Endothelial cell of umbilical vein (primary cell): ENCODE measurements at regions not wholly inside any gene's neighbourhood (a gene's known extent, or its start where the extent isn't known, plus 50 kb on each side); places are given as distances from the start of the nearest gene placed in this dataset.

Experiments
- BruUV-seq: library from RNA; stranded (reverse); fragments of 400-500 nt; replicated peaks from 2 replicates; lab custom pipeline; 2021; lab: Mats Ljungman, UMichigan
- CTCF ChIA-PET: fragments of 300-600, 350-600 bp; sonication (Branson Sonifier 250); formaldehyde crosslinking; loops from one replicate; lab custom pipeline; 2021; ENCODE audit warnings: antibody characterized with exemption, inconsistent platforms; lab: Charles Lee
- POLR2A ChIA-PET: fragments of 300-600, 350-600 bp; sonication (Branson Sonifier 250); formaldehyde crosslinking; loops from one replicate; lab custom pipeline; 2021; ENCODE audit warnings: antibody characterized with exemption, inconsistent platforms; lab: Charles Lee
- DNase-seq: peaks from one replicate; pipeline ENCODE4 v3.0.0-alpha.2; 2011; ENCODE audit warnings: low read depth, low spot score
- FAIRE-seq: peaks from 2 replicates; lab custom pipeline; 2011; peaks lifted over from hg19 to GRCh38; lab: Jason Lieb, UNC
- H2AFZ ChIP-seq: 2 replicates; pipeline ENCODE4 v1.6.0; 2012; ENCODE audit warnings: low read depth, low read length, control low read depth, inconsistent platforms
- H3K27ac ChIP-seq: 2 replicates; pipeline ENCODE4 v1.5.1; 2011; ENCODE audit warnings: low read depth, mild to moderate bottlenecking, control low read depth, low read length, moderate library complexity; ENCODE audit not compliant: insufficient read depth
- H3K27me3 ChIP-seq, 2 experiments: 2 replicates each; pipeline versions ENCODE4 v1.6.0 to v1.6.1; 2011; ENCODE audit warnings: low read length in 2 of 2, mixed read lengths in 1 of 2; ENCODE audit not compliant: control insufficient read depth in 2 of 2, insufficient read depth in 2 of 2
- H3K36me3 ChIP-seq, 2 experiments: 2 replicates in 1 of 2; 3 replicates in 1 of 2; pipeline ENCODE4 v1.5.1; 2011; ENCODE audit warnings: low read length in 2 of 2, mild to moderate bottlenecking in 1 of 2, moderate library complexity in 1 of 2; ENCODE audit not compliant: control insufficient read depth in 2 of 2, insufficient read depth in 2 of 2; ENCODE audit errors: extremely low read depth in 1 of 2
- H3K4me1 ChIP-seq: 3 replicates; pipeline ENCODE4 v1.5.1; 2011; ENCODE audit warnings: mild to moderate bottlenecking, low read length; ENCODE audit not compliant: control insufficient read depth, insufficient read depth; ENCODE audit errors: extremely low read depth
- H3K4me2 ChIP-seq: 2 replicates; pipeline ENCODE4 v1.6.1; 2011; ENCODE audit warnings: low read length, control low read depth, mixed read lengths; ENCODE audit not compliant: insufficient read depth
- H3K4me3 ChIP-seq, 3 experiments: fragments of 200-600 bp in 1 of 3; sonication (generic), shearing (Covaris generic) in 1 of 3; replicated peaks in 1 of 3; 2 replicates each; pipeline ENCODE4 v1.5.1; 2011 to 2016; ENCODE audit warnings: control low read depth in 3 of 3, low read length in 3 of 3, mild to moderate bottlenecking in 2 of 3, inconsistent platforms in 1 of 3, low read depth in 1 of 3, moderate library complexity in 1 of 3; ENCODE audit not compliant: insufficient read depth in 1 of 3
- H3K79me2 ChIP-seq: 2 replicates; pipeline ENCODE4 v1.6.0; 2012; ENCODE audit warnings: low read length, inconsistent platforms; ENCODE audit not compliant: control insufficient read depth, insufficient read depth
- H3K9ac ChIP-seq: replicated peaks from 2 replicates; pipeline ENCODE3; 2011; ENCODE audit warnings: low read length, control low read depth; ENCODE audit not compliant: insufficient read depth; ENCODE audit errors: extremely low read depth
- H3K9me1 ChIP-seq: replicated peaks from 3 replicates; pipeline ENCODE4 v1.6.0; 2011; ENCODE audit warnings: mild to moderate bottlenecking, low read length; ENCODE audit not compliant: control insufficient read depth, insufficient read depth; ENCODE audit errors: extremely low read depth
- H3K9me3 ChIP-seq: replicated peaks from 2 replicates; pipeline ENCODE4 v1.5.1; 2012; ENCODE audit warnings: low read length, inconsistent platforms; ENCODE audit not compliant: control insufficient read depth, insufficient read depth
- H4K20me1 ChIP-seq: replicated peaks from 2 replicates; pipeline ENCODE3; 2011; ENCODE audit warnings: mild to moderate bottlenecking, low read length; ENCODE audit not compliant: control insufficient read depth, insufficient read depth; ENCODE audit errors: extremely low read depth
- CTCF ChIP-seq, 2 donors: IDR thresholded peaks; 1 replicate in 1 of 2; 2 replicates in 1 of 2; pipeline ENCODE4 v1.5.1; 2011; ENCODE audit warnings: low read length in 2 of 2, mild to moderate bottlenecking in 2 of 2, moderate library complexity in 2 of 2, control low read depth in 1 of 2, inconsistent platforms in 1 of 2, low read depth in 1 of 2; ENCODE audit not compliant: insufficient read depth in 1 of 2; ENCODE audit errors: extremely low read depth in 1 of 2
- EZH2 ChIP-seq: IDR thresholded peaks from 2 replicates; pipeline ENCODE4 v1.6.1; 2012; ENCODE audit warnings: borderline replicate concordance, low read depth, mild to moderate bottlenecking, moderate library complexity, low read length, inconsistent platforms; ENCODE audit not compliant: severe bottlenecking
- FOS ChIP-seq: IDR thresholded peaks from 2 replicates; pipeline ENCODE4 v1.6.1; 2011; ENCODE audit warnings: mild to moderate bottlenecking, low read length, moderate library complexity, borderline replicate concordance; ENCODE audit not compliant: insufficient read depth
- GATA2 ChIP-seq: IDR thresholded peaks from 2 replicates; pipeline ENCODE4 v1.7.0; 2011; ENCODE audit warnings: low read depth, mild to moderate bottlenecking, moderate library complexity, mixed read lengths, low read length; ENCODE audit not compliant: insufficient read length, insufficient read depth
- JUN ChIP-seq: IDR thresholded peaks from 2 replicates; pipeline ENCODE4 v1.6.1; 2011; ENCODE audit warnings: borderline replicate concordance, low read depth; ENCODE audit not compliant: insufficient read length, insufficient read depth
- MYC ChIP-seq: IDR thresholded peaks from one replicate; pipeline ENCODE4 v1.6.1; 2011; ENCODE audit warnings: mild to moderate bottlenecking, low read depth, low read length
- POLR2A ChIP-seq: IDR thresholded peaks from 2 replicates; pipeline ENCODE4 v1.6.1; 2012; ENCODE audit warnings: low read depth, mild to moderate bottlenecking, control low read depth, low read length
- POLR2AphosphoS5 ChIP-seq: IDR thresholded peaks from 2 replicates; pipeline ENCODE4 v1.6.1; 2012; ENCODE audit warnings: low read depth, mild to moderate bottlenecking, control low read depth, low read length, moderate library complexity; ENCODE audit not compliant: insufficient read depth
- dilution Hi-C: fragments of 300-500 bp; cut with MboI; formaldehyde crosslinking; loops from one replicate; pipeline ENCODE4 v1.15.0; 2019; ENCODE audit warnings: low sequenced_read_pairs; ENCODE audit not compliant: extremely low pct_ligation_motif_present
- intact Hi-C: fragments of 100-400 bp; cut with micrococcal nuclease; formaldehyde crosslinking; loops from one replicate; pipeline ENCODE4 v1.10.0; 2022
- TF ChIP-seq, protein P1 (sequence below): IDR thresholded peaks from 2 replicates; pipeline ENCODE4 v1.6.1; 2011; ENCODE audit not compliant: insufficient read depth, insufficient read length

DNA sequence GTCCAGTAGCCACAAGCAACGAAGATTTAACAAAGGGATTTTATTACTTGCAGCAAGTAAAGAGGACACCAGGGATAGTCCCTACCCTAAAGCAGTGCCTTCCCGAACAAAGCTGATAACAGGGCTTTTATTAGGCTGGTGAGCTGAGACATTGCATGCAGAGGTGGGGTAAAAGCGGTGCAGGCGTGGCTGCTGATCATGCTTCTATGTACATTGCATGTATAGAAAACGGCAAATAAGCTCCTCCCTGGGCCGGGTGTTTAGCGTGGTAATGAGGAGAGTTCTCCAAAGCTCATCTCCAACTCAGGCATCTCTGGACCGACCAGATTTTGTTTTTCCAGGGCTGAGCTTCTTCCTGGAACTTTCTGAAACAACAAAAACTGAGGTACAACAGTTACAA lies 83.5 kb upstream of the CDH4 start:
- intact Hi-C loops = no loop called here
- H3K4me2 ChIP-seq = no peak overlapping the region
- no peak for FAIRE-seq

More for the DNA sequence above, 83.5 kb upstream of the CDH4 start:
- ChIA-PET CTCF (no interaction called here), POLR2A (no interaction called here)
- H3K9me3 ChIP-seq = peaks cover 7% of the 10 kb centered on the region
- dilution Hi-C loops = no loop called here
- no peak overlapping the region for H3K27ac ChIP-seq
- H3K27me3 ChIP-seq = no peaks in the 10 kb centered on the region
- no peaks in the 10 kb centered on the region for H3K4me1 ChIP-seq
- no peak overlapping the region for H3K9ac ChIP-seq
- H3K36me3 ChIP-seq = no peaks in the 10 kb centered on the region
- BruUV-seq = no TSS peak
- no peak for DNase-seq
- H4K20me1 ChIP-seq = no peaks in the 10 kb centered on the region
- H3K9me1 ChIP-seq = no peaks in the 10 kb centered on the region
- no peak for TF ChIP-seq CTCF (IDR thresholded peaks at IDR 0.05; ENCODE audit: extremely low read depth in 1 of 2, insufficient read depth in 1 of 2, low read depth in 1 of 2, low read length in 2 of 2)
- no peak for TF ChIP-seq FOS
- no peak for TF ChIP-seq POLR2A
- TF ChIP-seq, protein P1, sequence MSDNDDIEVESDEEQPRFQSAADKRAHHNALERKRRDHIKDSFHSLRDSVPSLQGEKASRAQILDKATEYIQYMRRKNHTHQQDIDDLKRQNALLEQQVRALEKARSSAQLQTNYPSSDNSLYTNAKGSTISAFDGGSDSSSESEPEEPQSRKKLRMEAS = no peak
- no peak for TF ChIP-seq JUN
- TF ChIP-seq GATA2 = no peak
- no peak for TF ChIP-seq EZH2
- TF ChIP-seq POLR2AphosphoS5 = no peak
- no peak for TF ChIP-seq MYC
- no peak overlapping the region for H3K4me3 ChIP-seq
- H2AFZ ChIP-seq = no peak overlapping the region
- no peaks in the 10 kb centered on the region for H3K79me2 ChIP-seq
